ENCODE measurements at regions not wholly inside any gene's neighbourhood (a gene's known extent, or its start where the extent isn't known, plus 50 kb on each side); places are given as distances from the start of the nearest gene placed in this dataset.

DNA sequence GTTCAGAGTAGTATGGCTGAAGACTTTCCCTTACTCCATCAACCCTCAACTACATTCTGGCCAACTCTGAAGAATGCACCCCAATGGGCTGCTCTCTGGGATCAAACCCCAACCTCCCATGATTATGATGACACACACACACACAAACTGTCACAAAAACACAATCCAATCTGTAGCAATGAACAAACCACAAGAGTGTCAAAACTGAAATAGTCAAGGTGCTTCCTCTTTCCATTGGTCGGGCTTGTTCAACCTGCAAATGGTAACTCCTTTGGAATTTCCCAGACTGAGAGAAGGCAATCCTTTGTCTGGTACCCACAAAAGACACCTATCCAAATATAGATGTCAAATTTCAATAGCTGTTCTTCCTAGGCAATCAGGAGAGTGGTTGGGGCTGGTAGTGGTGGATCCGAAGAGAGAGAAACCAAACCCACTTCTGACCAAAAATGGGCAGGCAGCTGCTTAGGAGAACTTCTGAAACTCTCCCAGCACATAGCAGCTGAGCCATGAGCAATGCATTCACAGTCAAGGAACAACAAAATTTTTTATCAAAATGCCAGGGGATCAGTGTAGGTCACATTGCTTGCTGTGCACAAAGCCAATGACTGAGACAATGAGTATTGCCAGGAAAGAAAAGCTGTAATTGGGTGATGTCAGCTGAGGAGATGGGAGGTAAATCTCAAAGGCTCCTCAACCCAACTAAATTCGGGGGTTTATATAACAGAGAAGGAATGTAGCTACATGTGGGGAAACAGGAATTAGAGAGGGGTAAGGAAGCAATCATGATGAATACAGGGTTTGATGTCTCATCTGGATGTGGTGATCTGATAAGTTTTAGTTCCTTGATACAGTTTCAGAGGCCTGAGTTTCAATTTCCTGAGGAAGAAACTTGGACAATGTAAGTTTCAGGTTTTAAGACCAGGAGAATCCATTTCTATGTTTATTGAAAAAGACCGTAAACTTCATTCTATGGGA, 191.4 kb downstream of the KITLG start:
- no peak overlapping the region for H3K27ac ChIP-seq (ENCODE audit: low read depth in 1 of 2, low read length in 2 of 2)
- no peaks in the 10 kb centered on the region for H3K4me1 ChIP-seq (ENCODE audit: control insufficient read depth in 1 of 2, insufficient read depth in 2 of 2, low read length in 2 of 2)
- no peak overlapping the region for H3K4me3 ChIP-seq (ENCODE audit: low read length in 2 of 2)
- H3K27me3 ChIP-seq (ENCODE audit: control insufficient read depth in 1 of 2, insufficient read depth in 2 of 2, low read length in 1 of 2): no peaks in the 10 kb centered on the region
- DNase-seq (no peak), ATAC-seq (ENCODE audit: low FRiP score) (no peak)
- WGBS, 2 donors: 93% methylated on average over 4 of the region's 4 CpGs
- H3K9me3 ChIP-seq (ENCODE audit: control insufficient read depth, low read length): no peaks in the 10 kb centered on the region
- no peaks in the 10 kb centered on the region for H3K36me3 ChIP-seq (ENCODE audit: control insufficient read depth in 1 of 2, insufficient read depth in 2 of 2, low read length in 1 of 2)
- intact Hi-C loops (cut with DNase I): no loop called here

DNA sequence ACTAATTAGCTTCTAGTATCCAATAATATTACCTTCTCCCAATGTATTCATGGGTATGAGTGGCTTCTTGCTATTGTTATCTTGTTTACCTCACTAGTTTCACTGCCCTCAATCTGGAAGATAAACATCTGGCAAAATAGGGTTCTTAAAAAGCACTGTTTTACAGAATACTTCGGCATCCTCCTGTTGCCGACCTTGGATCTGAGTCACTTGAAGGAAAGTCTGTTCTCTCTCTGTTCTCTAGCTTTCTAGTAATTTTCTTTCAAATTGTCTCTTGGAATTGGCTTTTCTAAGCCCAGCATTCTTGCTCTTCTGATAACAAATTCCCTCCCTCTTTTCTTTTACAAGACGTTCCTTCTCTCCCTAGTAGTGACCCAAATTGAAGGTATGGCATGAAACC, 189.5 kb downstream of the KITLG start:
- no peak for ATAC-seq (ENCODE audit: low FRiP score)
- no peaks in the 10 kb centered on the region for H3K9me3 ChIP-seq (ENCODE audit: control insufficient read depth, low read length)
- 69 to 76% methylated on average over 3 of the region's 3 CpGs for whole genome bisulfite sequencing, 2 donors
- no peak overlapping the region for H3K27ac ChIP-seq (ENCODE audit: low read depth in 1 of 2, low read length in 2 of 2)
- no peak overlapping the region for H3K4me3 ChIP-seq (ENCODE audit: low read length in 2 of 2)
- intact Hi-C loops (cut with DNase I): no loop called here
- H3K4me1 ChIP-seq (ENCODE audit: control insufficient read depth in 1 of 2, insufficient read depth in 2 of 2, low read length in 2 of 2): no peaks in the 10 kb centered on the region
- no peaks in the 10 kb centered on the region for H3K27me3 ChIP-seq (ENCODE audit: control insufficient read depth in 1 of 2, insufficient read depth in 2 of 2, low read length in 1 of 2)
- no peak for DNase-seq
- H3K36me3 ChIP-seq (ENCODE audit: control insufficient read depth in 1 of 2, insufficient read depth in 2 of 2, low read length in 1 of 2): no peaks in the 10 kb centered on the region

GRCh38 chr12:88391556-88391955, 188.7 kb downstream of the KITLG start:
- no peak overlapping the region for H3K27ac ChIP-seq (ENCODE audit: low read depth in 1 of 2, low read length in 2 of 2)
- no peaks in the 10 kb centered on the region for H3K4me1 ChIP-seq (ENCODE audit: control insufficient read depth in 1 of 2, insufficient read depth in 2 of 2, low read length in 2 of 2)
- no peaks in the 10 kb centered on the region for H3K27me3 ChIP-seq (ENCODE audit: control insufficient read depth in 1 of 2, insufficient read depth in 2 of 2, low read length in 1 of 2)
- no peaks in the 10 kb centered on the region for H3K9me3 ChIP-seq (ENCODE audit: control insufficient read depth, low read length)
- 6 to 11% methylated on average over 1 of the region's 1 CpG for WGBS, 2 donors
- intact Hi-C loops (cut with DNase I): no loop called here
- DNase-seq (no peak), ATAC-seq (ENCODE audit: low FRiP score) (no peak)
- no peaks in the 10 kb centered on the region for H3K36me3 ChIP-seq (ENCODE audit: control insufficient read depth in 1 of 2, insufficient read depth in 2 of 2, low read length in 1 of 2)
- H3K4me3 ChIP-seq (ENCODE audit: low read length in 2 of 2): no peak overlapping the region

- DNase-seq (no peak), ATAC-seq (ENCODE audit: low FRiP score) (no peak)
- no peaks in the 10 kb centered on the region for H3K9me3 ChIP-seq (ENCODE audit: control insufficient read depth, low read length)
- intact Hi-C loops (cut with DNase I): no loop called here
- no peaks in the 10 kb centered on the region for H3K4me1 ChIP-seq (ENCODE audit: control insufficient read depth in 1 of 2, insufficient read depth in 2 of 2, low read length in 2 of 2)
- H3K27ac ChIP-seq (ENCODE audit: low read depth in 1 of 2, low read length in 2 of 2): no peak overlapping the region
- H3K27me3 ChIP-seq (ENCODE audit: control insufficient read depth in 1 of 2, insufficient read depth in 2 of 2, low read length in 1 of 2): no peaks in the 10 kb centered on the region
- no peak overlapping the region for H3K4me3 ChIP-seq (ENCODE audit: low read length in 2 of 2)
- WGBS, 2 donors: 88 to 89% methylated on average over 2 of the region's 2 CpGs
- H3K36me3 ChIP-seq (ENCODE audit: control insufficient read depth in 1 of 2, insufficient read depth in 2 of 2, low read length in 1 of 2): no peaks in the 10 kb centered on the region
Measured at GRCh38 chr12:88393017-88393767, 187.1 kb downstream of the KITLG start.

DNA sequence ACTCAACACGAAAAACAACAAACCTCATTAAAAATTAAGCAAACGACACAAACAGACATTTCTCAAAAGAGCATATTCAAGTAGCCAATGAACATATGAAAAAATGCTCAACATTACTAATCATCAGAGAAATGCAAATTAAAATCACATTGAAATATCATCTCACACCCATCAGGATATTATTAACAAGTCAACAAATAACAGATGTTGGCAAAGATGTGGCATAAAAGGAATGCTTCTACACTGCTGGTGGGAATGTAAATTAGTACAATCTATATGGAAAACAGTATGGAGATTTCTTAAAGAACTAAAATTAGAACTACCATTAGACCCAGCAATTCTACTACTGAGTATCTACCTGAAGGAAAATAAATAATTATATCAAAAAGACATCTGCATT, 182.2 kb downstream of the KITLG start:
- ATAC-seq (ENCODE audit: low FRiP score) (no peak), DNase-seq (no peak)
- no peak overlapping the region for H3K4me3 ChIP-seq (ENCODE audit: low read length in 2 of 2)
- intact Hi-C loops (cut with DNase I): no loop called here
- H3K27ac ChIP-seq (ENCODE audit: low read depth in 1 of 2, low read length in 2 of 2): no peak overlapping the region
- no peaks in the 10 kb centered on the region for H3K9me3 ChIP-seq (ENCODE audit: control insufficient read depth, low read length)
- 90 to 93% methylated on average over 2 of the region's 2 CpGs for WGBS, 2 donors
- no peaks in the 10 kb centered on the region for H3K36me3 ChIP-seq (ENCODE audit: control insufficient read depth in 1 of 2, insufficient read depth in 2 of 2, low read length in 1 of 2)
- H3K4me1 ChIP-seq (ENCODE audit: control insufficient read depth in 1 of 2, insufficient read depth in 2 of 2, low read length in 2 of 2): no peaks in the 10 kb centered on the region
- no peaks in the 10 kb centered on the region for H3K27me3 ChIP-seq (ENCODE audit: control insufficient read depth in 1 of 2, insufficient read depth in 2 of 2, low read length in 1 of 2)

DNA sequence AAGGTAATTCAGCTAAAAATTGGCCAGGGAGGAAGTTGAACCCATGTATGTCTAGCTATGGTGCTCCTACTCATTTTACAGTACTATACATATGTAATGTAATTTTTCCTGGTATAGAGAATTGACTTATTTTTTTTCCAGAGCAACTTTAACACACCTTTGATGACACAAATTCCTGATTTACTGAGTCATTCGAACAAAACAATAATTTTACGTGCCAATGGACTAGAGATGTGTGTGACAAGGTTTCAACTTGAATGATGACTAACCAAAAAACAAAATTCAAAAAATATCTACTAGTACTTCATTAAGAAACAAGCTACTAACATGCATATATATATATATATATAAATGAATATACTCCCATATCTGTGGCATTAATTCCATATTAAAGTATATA, 180.5 kb downstream of the KITLG start:
- Histone ChIP-seq H3K36me3 (ENCODE audit: control insufficient read depth in 1 of 2, insufficient read depth in 2 of 2, low read length in 1 of 2) (no peaks in the 10 kb centered on the region), H3K27ac (ENCODE audit: low read depth in 1 of 2, low read length in 2 of 2) (no peak overlapping the region), H3K4me3 (ENCODE audit: low read length in 2 of 2) (no peak overlapping the region), H3K27me3 (ENCODE audit: control insufficient read depth in 1 of 2, insufficient read depth in 2 of 2, low read length in 1 of 2) (no peaks in the 10 kb centered on the region), H3K9me3 (ENCODE audit: control insufficient read depth, low read length) (no peaks in the 10 kb centered on the region), H3K4me1 (ENCODE audit: control insufficient read depth in 1 of 2, insufficient read depth in 2 of 2, low read length in 2 of 2) (no peaks in the 10 kb centered on the region)
- intact Hi-C loops (cut with DNase I): no loop called here
- no peak for ATAC-seq (ENCODE audit: low FRiP score)
- DNase-seq: no peak
- WGBS, 2 donors: 91 to 92% methylated on average over 2 of the region's 2 CpGs

- intact Hi-C loops (cut with DNase I): no loop called here
- Histone ChIP-seq H3K4me1 (ENCODE audit: control insufficient read depth in 1 of 2, insufficient read depth in 2 of 2, low read length in 2 of 2) (no peaks in the 10 kb centered on the region), H3K27me3 (ENCODE audit: control insufficient read depth in 1 of 2, insufficient read depth in 2 of 2, low read length in 1 of 2) (no peaks in the 10 kb centered on the region), H3K4me3 (ENCODE audit: low read length in 2 of 2) (no peak overlapping the region), H3K27ac (ENCODE audit: low read depth in 1 of 2, low read length in 2 of 2) (no peak overlapping the region), H3K36me3 (ENCODE audit: control insufficient read depth in 1 of 2, insufficient read depth in 2 of 2, low read length in 1 of 2) (no peaks in the 10 kb centered on the region), H3K9me3 (ENCODE audit: control insufficient read depth, low read length) (no peaks in the 10 kb centered on the region)
- ATAC-seq (ENCODE audit: low FRiP score): no peak
- no peak for DNase-seq
- WGBS, 2 donors: 94 to 96% methylated on average over 3 of the region's 3 CpGs
Measured at GRCh38 chr12:88400302-88400701, 180.0 kb downstream of the KITLG start.

DNA sequence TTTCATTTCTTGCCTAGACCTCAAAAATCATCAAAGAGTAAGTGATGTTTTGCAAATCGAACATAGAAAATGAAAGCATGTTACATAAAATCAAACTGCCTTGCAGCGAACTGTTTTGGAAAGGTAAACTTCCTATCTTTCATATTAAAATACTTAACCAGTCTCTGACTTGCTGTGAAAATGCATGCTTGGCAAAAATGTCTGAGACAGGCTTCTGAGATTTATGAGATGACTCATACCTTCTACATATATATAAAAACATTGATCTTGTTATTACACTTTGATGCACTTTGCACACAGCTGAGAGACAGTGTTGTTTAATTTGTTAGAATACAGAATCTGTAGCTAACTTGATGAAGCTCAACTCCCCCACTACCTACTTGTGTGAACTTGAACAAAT, 179.1 kb downstream of the KITLG start:
- H3K36me3 ChIP-seq (ENCODE audit: control insufficient read depth in 1 of 2, insufficient read depth in 2 of 2, low read length in 1 of 2): no peaks in the 10 kb centered on the region
- WGBS, 2 donors: 5 to 20% methylated on average over 2 of the region's 2 CpGs
- ATAC-seq (ENCODE audit: low FRiP score): no peak
- intact Hi-C loops (cut with DNase I): no loop called here
- H3K27me3 ChIP-seq (ENCODE audit: control insufficient read depth in 1 of 2, insufficient read depth in 2 of 2, low read length in 1 of 2): no peaks in the 10 kb centered on the region
- no peak overlapping the region for H3K4me3 ChIP-seq (ENCODE audit: low read length in 2 of 2)
- no peak for DNase-seq
- H3K27ac ChIP-seq (ENCODE audit: low read depth in 1 of 2, low read length in 2 of 2): no peak overlapping the region
- no peaks in the 10 kb centered on the region for H3K4me1 ChIP-seq (ENCODE audit: control insufficient read depth in 1 of 2, insufficient read depth in 2 of 2, low read length in 2 of 2)
- H3K9me3 ChIP-seq (ENCODE audit: control insufficient read depth, low read length): no peaks in the 10 kb centered on the region

- H3K27ac ChIP-seq (ENCODE audit: low read depth in 1 of 2, low read length in 2 of 2): no peak overlapping the region
- no peak for DNase-seq
- no peaks in the 10 kb centered on the region for H3K36me3 ChIP-seq (ENCODE audit: control insufficient read depth in 1 of 2, insufficient read depth in 2 of 2, low read length in 1 of 2)
Measured at GRCh38 chr12:88406905-88407304, 173.4 kb downstream of the KITLG start.

More at GRCh38 chr12:88406905-88407304, 173.4 kb downstream of the KITLG start:
- Histone ChIP-seq H3K9me3 (ENCODE audit: control insufficient read depth, low read length) (no peaks in the 10 kb centered on the region), H3K4me3 (ENCODE audit: low read length in 2 of 2) (no peak overlapping the region), H3K4me1 (ENCODE audit: control insufficient read depth in 1 of 2, insufficient read depth in 2 of 2, low read length in 2 of 2) (no peaks in the 10 kb centered on the region), H3K27me3 (ENCODE audit: control insufficient read depth in 1 of 2, insufficient read depth in 2 of 2, low read length in 1 of 2) (no peaks in the 10 kb centered on the region)
- intact Hi-C loops (cut with DNase I): no loop called here
- no peak for ATAC-seq (ENCODE audit: low FRiP score)
- WGBS, 2 donors: 65 to 66% methylated on average over 5 of the region's 5 CpGs
